Heart left ventricle (tissue), 16 donors: ENCODE measurements at regions not wholly inside any gene's neighbourhood (a gene's known extent, or its start where the extent isn't known, plus 50 kb on each side); places are given as distances from the start of the nearest gene placed in this dataset.

Experiments used
- ATAC-seq, 4 donors: fragments of 200-7000 bp; cut with Tn5 transposase; one replicate each; pipeline ENCODE4 v1.9.1; 2020 to 2022; ENCODE audit warnings: moderate library complexity in 4 of 4, mild to moderate bottlenecking in 3 of 4, moderate number of reproducible peaks in 1 of 4
- DNase-seq, 5 donors: peaks; one replicate each; pipeline ENCODE4 v3.0.0-alpha.2; 2020
- H3K27ac ChIP-seq, 12 donors: fragments of 200-600 bp; sonication (generic) in 4 of 12; one replicate each; pipeline versions ENCODE4 v1.5.0 to v1.8.0; 2016 to 2022; ENCODE audit warnings: mild to moderate bottlenecking in 2 of 12
- H3K27me3 ChIP-seq, 9 donors: fragments of 200-600 bp; sonication (generic) in 2 of 9; one replicate each; pipeline versions ENCODE4 v1.5.1 to v1.8.0; 2016 to 2022; ENCODE audit warnings: mild to moderate bottlenecking in 3 of 9
- H3K36me3 ChIP-seq, 9 donors: fragments of 200-600 bp; sonication (generic) in 2 of 9; one replicate each; pipeline versions ENCODE4 v1.5.0 to v1.8.0; 2018 to 2022; ENCODE audit warnings: mild to moderate bottlenecking in 2 of 9
- H3K4me1 ChIP-seq, 12 donors: fragments of 200-600 bp; sonication (generic) in 4 of 12; one replicate each; pipeline versions ENCODE4 v1.5.0 to v1.8.0; 2016 to 2022; ENCODE audit warnings: mild to moderate bottlenecking in 3 of 12
- H3K4me3 ChIP-seq, 12 donors: fragments of 200-600 bp; sonication (generic) in 4 of 12; one replicate each; pipeline versions ENCODE4 v1.5.0 to v1.8.0; 2017 to 2022; ENCODE audit warnings: mild to moderate bottlenecking in 9 of 12, moderate library complexity in 4 of 12
- H3K9me3 ChIP-seq, 12 donors: fragments of 200-600 bp; sonication (generic) in 4 of 12; one replicate each; pipeline versions ENCODE4 v1.5.0 to v1.8.0; 2016 to 2022; ENCODE audit warnings: mild to moderate bottlenecking in 1 of 12
- POLR2A ChIP-seq, 2 donors: fragments of 450-650 bp; IDR thresholded peaks; one replicate each; pipeline ENCODE4 v1.6.1; 2017; ENCODE audit warnings: antibody characterized with exemption in 2 of 2, mild to moderate bottlenecking in 2 of 2, moderate library complexity in 2 of 2
- WGBS, 4 donors: extraction: QIAGEN DNeasy Blood & Tissue Kit in 2 of 4; methylation state at CpG; one replicate each; pipeline versions ENCODE4 v1.1.5 to v1.1.7; 2013 to 2018; 5-methylcytosine and 5-hydroxymethylcytosine counted together
- intact Hi-C, 10 donors: fragments of 100-400 bp; cut with DNase I; formaldehyde crosslinking; loops; one replicate each; pipeline versions ENCODE4 v1.11.1 to v1.14.2; 2022
- TF ChIP-seq, protein P1 (sequence below), 12 donors: fragments of 200-600 bp; sonication (generic) in 4 of 12; IDR thresholded peaks; one replicate each; pipeline versions ENCODE4 v1.5.0 to v1.8.0; 2018 to 2022; ENCODE audit warnings: antibody characterized with exemption in 12 of 12, mild to moderate bottlenecking in 5 of 12
- donor health status: ischemic (EF 13 %, LVEDD 7.1; RV severe dilation, severe dysfunction).
- donor health status: healthy with polysubstance abuse.
- donor health status: DM: no; HTN: yes; CAD: no.
- donor health status: DM: no; HTN: no; CAD: no.
- donor health status: ischemic (EF 25% LVEDD 6.9; RV normal size, moderate dysfunction).
- donor health status: ischemic (EF 25% LVEDD 5.7; RV mildly dilated, moderate dysfunction).
- donor health status: healthy.
- donor health status: DM: yes; HTN: yes; CAD: no.
- donor health status: ischemic (EF 35%, LVEDD 5.7; RV mildly dilated, moderate dysfunction).
- donor health status: nonischemic (EF 11% LVEDD 7.7; RV severe dilation, severe dysfunction).
- donor health status: DM: yes; HTN: yes; CAD: no.
- donor health status: PGD.
- donor health status: ischemic (EF 29% LVEDD 5.4; RV normal size, mild dysfunction).
- donor health status: nonischemic (EF 23%, LVEDD 6.1; RV moderate dilation, normal function).

DNA sequence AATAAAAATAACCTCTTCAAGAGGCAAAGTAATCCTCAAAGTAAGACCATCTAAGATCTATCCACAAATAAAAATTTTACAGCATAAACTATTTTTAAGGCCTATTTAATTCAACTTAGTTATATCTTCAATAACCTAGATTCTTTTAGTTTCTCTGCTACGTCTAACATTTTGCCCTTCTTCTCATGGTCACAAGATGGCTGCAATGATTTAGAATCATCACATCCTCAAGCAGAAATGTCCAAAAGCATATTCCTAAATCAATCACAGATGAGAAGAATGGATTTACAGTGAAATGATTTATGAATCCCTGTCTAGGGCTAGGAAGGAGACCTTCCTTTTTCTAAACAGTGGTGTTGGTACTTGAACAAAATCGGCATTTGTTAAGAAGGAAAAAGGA lies 304.7 kb downstream of the ARHGAP12 start:
- H3K27ac ChIP-seq, result peak overlapping the region in 10 of 12 donors; percentile 12 to 80 (median 48)
- TF ChIP-seq, protein P1, sequence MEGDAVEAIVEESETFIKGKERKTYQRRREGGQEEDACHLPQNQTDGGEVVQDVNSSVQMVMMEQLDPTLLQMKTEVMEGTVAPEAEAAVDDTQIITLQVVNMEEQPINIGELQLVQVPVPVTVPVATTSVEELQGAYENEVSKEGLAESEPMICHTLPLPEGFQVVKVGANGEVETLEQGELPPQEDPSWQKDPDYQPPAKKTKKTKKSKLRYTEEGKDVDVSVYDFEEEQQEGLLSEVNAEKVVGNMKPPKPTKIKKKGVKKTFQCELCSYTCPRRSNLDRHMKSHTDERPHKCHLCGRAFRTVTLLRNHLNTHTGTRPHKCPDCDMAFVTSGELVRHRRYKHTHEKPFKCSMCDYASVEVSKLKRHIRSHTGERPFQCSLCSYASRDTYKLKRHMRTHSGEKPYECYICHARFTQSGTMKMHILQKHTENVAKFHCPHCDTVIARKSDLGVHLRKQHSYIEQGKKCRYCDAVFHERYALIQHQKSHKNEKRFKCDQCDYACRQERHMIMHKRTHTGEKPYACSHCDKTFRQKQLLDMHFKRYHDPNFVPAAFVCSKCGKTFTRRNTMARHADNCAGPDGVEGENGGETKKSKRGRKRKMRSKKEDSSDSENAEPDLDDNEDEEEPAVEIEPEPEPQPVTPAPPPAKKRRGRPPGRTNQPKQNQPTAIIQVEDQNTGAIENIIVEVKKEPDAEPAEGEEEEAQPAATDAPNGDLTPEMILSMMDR (IDR thresholded peaks at IDR 0.05), result no peak
- no peak for TF ChIP-seq POLR2A (IDR thresholded peaks at IDR 0.05)
- no peak overlapping the region for H3K4me3 ChIP-seq
- H3K27me3 ChIP-seq, result no peaks in the 10 kb centered on the region
- peaks cover 0 to 42% (median 27%) of the 10 kb centered on the region in 12 donors for H3K4me1 ChIP-seq
- ATAC-seq (no peak), DNase-seq (no peak)
- intact Hi-C loops, result loop anchor here in 6 of 10 donors (2.0 to 10.0 kb wide), 8 partner anchors 33 to 869 kb away; no protein-coding TSS in a partner anchor
- 87 to 91% (median 90%) methylated on average over 2 of the region's 2 CpGs for WGBS, 4 donors
- H3K9me3 ChIP-seq, result peaks cover 0 to 27% (median 7%) of the 10 kb centered on the region in 12 donors
- no peaks in the 10 kb centered on the region for H3K36me3 ChIP-seq

DNA sequence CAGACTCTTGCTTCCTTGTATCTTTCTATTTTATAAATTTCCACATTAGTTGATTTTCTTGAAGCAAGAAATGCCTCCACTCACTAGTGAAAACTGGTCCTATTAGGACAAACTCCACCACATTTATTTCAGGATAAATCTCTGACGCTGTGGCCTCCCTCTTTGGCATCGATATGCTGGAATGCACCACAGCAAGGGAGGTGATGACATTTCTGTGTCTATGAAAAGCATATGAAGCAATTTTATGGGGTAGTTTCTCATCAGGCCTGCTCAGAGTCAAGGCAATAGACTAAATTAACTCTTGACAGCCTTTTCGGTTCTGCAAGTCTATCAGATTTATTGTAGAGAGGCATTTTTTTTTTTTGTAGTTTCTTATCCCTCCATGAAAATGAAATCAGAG lies 304.4 kb downstream of the ZEB1 start:
- DNase-seq (peak in 2 of 5 donors; percentile 41 to 50), ATAC-seq (peak; percentile 34 to 71 (median 62))
- no peak overlapping the region for H3K4me3 ChIP-seq

GRCh38 chr10:31622978-31623377 lies 304.0 kb downstream of the ZEB1 start:
- Histone ChIP-seq H3K27ac (peak overlapping the region in 11 of 12 donors; percentile 10 to 80 (median 39)), H3K4me3 (no peak overlapping the region), H3K36me3 (no peaks in the 10 kb centered on the region), H3K9me3 (peaks cover 0 to 27% (median 7%) of the 10 kb centered on the region in 12 donors), H3K4me1 (peaks cover 0 to 51% (median 35%) of the 10 kb centered on the region in 12 donors), H3K27me3 (no peaks in the 10 kb centered on the region)
- ATAC-seq (peak in 1 of 4 donors; percentile 42), DNase-seq (no peak)
- 59 to 74% (median 67%) methylated on average over 6 of the region's 6 CpGs for WGBS, 4 donors
- intact Hi-C loops, result loop anchor here in 6 of 10 donors (2.0 to 10.0 kb wide), 8 partner anchors 34 to 868 kb away; no protein-coding TSS in a partner anchor
- TF ChIP-seq, protein P1 (IDR thresholded peaks at IDR 0.05), result peak in 4 of 12 donors; percentile 18 to 25 (median 20)
- no peak for TF ChIP-seq POLR2A (IDR thresholded peaks at IDR 0.05)

More for the DNA sequence above, 304.4 kb downstream of the ZEB1 start:
- intact Hi-C loops, result loop anchor here in 6 of 10 donors (2.0 to 10.0 kb wide), 8 partner anchors 33 to 869 kb away; no protein-coding TSS in a partner anchor
- peak overlapping the region in 11 of 12 donors; percentile 10 to 80 (median 39) for H3K27ac ChIP-seq
- 38 to 42% (median 41%) methylated on average over 3 of the region's 3 CpGs for WGBS, 4 donors
- TF ChIP-seq POLR2A (IDR thresholded peaks at IDR 0.05), result no peak
- TF ChIP-seq, protein P1 (IDR thresholded peaks at IDR 0.05), result no peak
- H3K4me1 ChIP-seq, result peaks cover 0 to 46% (median 30%) of the 10 kb centered on the region in 12 donors
- peaks cover 0 to 27% (median 7%) of the 10 kb centered on the region in 12 donors for H3K9me3 ChIP-seq
- no peaks in the 10 kb centered on the region for H3K27me3 ChIP-seq
- H3K36me3 ChIP-seq, result no peaks in the 10 kb centered on the region

GRCh38 chr10:31621733-31622132 lies 302.7 kb downstream of the ZEB1 start:
- Histone ChIP-seq H3K27ac (peak overlapping the region in 6 of 12 donors; percentile 10 to 82 (median 70)), H3K4me3 (no peak overlapping the region), H3K27me3 (no peaks in the 10 kb centered on the region), H3K36me3 (no peaks in the 10 kb centered on the region), H3K4me1 (peaks cover 0 to 60% (median 36%) of the 10 kb centered on the region in 12 donors), H3K9me3 (peaks cover 0 to 23% (median 6%) of the 10 kb centered on the region in 12 donors)
- DNase-seq (no peak), ATAC-seq (no peak)
- WGBS, 4 donors, result 95 to 100% (median 98%) methylated on average over 1 of the region's 1 CpG
- intact Hi-C loops, result loop anchor here in 6 of 10 donors (2.0 to 10.0 kb wide), 8 partner anchors 35 to 867 kb away; no protein-coding TSS in a partner anchor
- TF ChIP-seq, protein P1 (IDR thresholded peaks at IDR 0.05), result no peak
- TF ChIP-seq POLR2A (IDR thresholded peaks at IDR 0.05), result no peak
